H1 (cell line): ENCODE measurements at regions not wholly inside any gene's neighbourhood (a gene's known extent, or its start where the extent isn't known, plus 50 kb on each side); places are given as distances from the start of the nearest gene placed in this dataset.

Experiments
- CTCF ChIA-PET: fragments of 300-600 bp; sonication (Branson Sonifier 250); formaldehyde crosslinking; loops from one replicate; lab custom pipeline; 2021; ENCODE audit not compliant: partially characterized antibody; lab: Charles Lee
- POLR2A ChIA-PET: fragments of 300-600 bp; sonication (Branson Sonifier 250); formaldehyde crosslinking; loops from one replicate; lab custom pipeline; 2021; ENCODE audit warnings: inconsistent platforms; ENCODE audit not compliant: partially characterized antibody; lab: Charles Lee
- DNase-seq, 2 experiments: peaks; one replicate each; pipeline versions ENCODE4 v3.0.0 to v3.0.0-alpha.2; 2010 to 2022; ENCODE audit warnings: low spot score in 2 of 2, low read depth in 1 of 2, mixed read lengths in 1 of 2
- FAIRE-seq: peaks from 2 replicates; lab custom pipeline; 2011; peaks lifted over from hg19 to GRCh38; lab: Jason Lieb, UNC
- H2AFZ ChIP-seq: 2 replicates; pipeline ENCODE4 v1.8.1; 2012; ENCODE audit warnings: low read length, inconsistent platforms
- H2AK5ac ChIP-seq: 2 replicates; pipeline ENCODE4 v1.6.1; 2013; ENCODE audit warnings: low read depth, low read length
- H2BK120ac ChIP-seq: replicated peaks from 2 replicates; pipeline ENCODE3; 2013; ENCODE audit warnings: low read depth, low read length, inconsistent platforms
- H2BK12ac ChIP-seq: 2 replicates; pipeline ENCODE4 v1.6.1; 2013; ENCODE audit warnings: low read depth, low read length
- H2BK15ac ChIP-seq: 2 replicates; pipeline ENCODE4 v1.6.1; 2013; ENCODE audit warnings: low read length
- H2BK20ac ChIP-seq: 2 replicates; pipeline ENCODE4 v1.6.1; 2013; ENCODE audit warnings: low read length
- H2BK5ac ChIP-seq: 2 replicates; pipeline ENCODE4 v1.6.1; 2013; ENCODE audit warnings: low read depth, low read length
- H3K14ac ChIP-seq: 2 replicates; pipeline ENCODE4 v1.6.1; 2013; ENCODE audit warnings: inconsistent platforms; ENCODE audit not compliant: insufficient read length
- H3K18ac ChIP-seq: 2 replicates; pipeline ENCODE4 v1.6.1; 2013; ENCODE audit warnings: low read length; ENCODE audit errors: extremely low read depth
- H3K23ac ChIP-seq: 2 replicates; pipeline ENCODE4 v1.6.1; 2013; ENCODE audit warnings: inconsistent platforms; ENCODE audit not compliant: insufficient read length
- H3K23me2 ChIP-seq: 2 replicates; pipeline ENCODE4 v1.6.1; 2013; ENCODE audit warnings: low read depth, low read length
- H3K27ac ChIP-seq: 2 replicates; pipeline ENCODE4 v1.6.1; 2011; ENCODE audit warnings: low read depth, low read length, inconsistent platforms
- H3K27me3 ChIP-seq, 4 experiments: replicated peaks in 1 of 4; 1 replicate in 1 of 4; 2 replicates in 3 of 4; pipeline versions ENCODE4 v1.6.1 to v1.8.1; 2011 to 2013; ENCODE audit warnings: low read length in 3 of 4, mild to moderate bottlenecking in 3 of 4, inconsistent platforms in 2 of 4, mixed read lengths in 2 of 4, moderate library complexity in 1 of 4; ENCODE audit not compliant: control insufficient read depth in 3 of 4, insufficient read depth in 3 of 4; ENCODE audit errors: extremely low read depth in 1 of 4
- H3K36me3 ChIP-seq, 4 experiments: 2 replicates each; pipeline versions ENCODE4 v1.6.1 to v1.8.1; 2011 to 2013; ENCODE audit warnings: mild to moderate bottlenecking in 4 of 4, low read length in 3 of 4, moderate library complexity in 2 of 4, control low read depth in 1 of 4, inconsistent platforms in 1 of 4; ENCODE audit not compliant: insufficient read depth in 4 of 4, control insufficient read depth in 2 of 4
- H3K4ac ChIP-seq: replicated peaks from 2 replicates; pipeline ENCODE3; 2013; ENCODE audit warnings: low read length, low read depth, mixed read lengths, inconsistent platforms; ENCODE audit not compliant: insufficient read length
- H3K4me1 ChIP-seq, 4 experiments: replicated peaks in 1 of 4; 1 replicate in 1 of 4; 2 replicates in 3 of 4; pipeline versions ENCODE4 v1.6.1 to v1.8.1; 2011 to 2013; ENCODE audit warnings: low read length in 3 of 4, inconsistent platforms in 2 of 4, mixed read lengths in 1 of 4; ENCODE audit not compliant: insufficient read depth in 4 of 4, control insufficient read depth in 3 of 4
- H3K4me2 ChIP-seq, 2 experiments: 2 replicates each; pipeline versions ENCODE4 v1.6.1 to v1.8.1; 2011 to 2013; ENCODE audit warnings: low read depth in 2 of 2, low read length in 2 of 2, control low read depth in 1 of 2, inconsistent platforms in 1 of 2, mild to moderate bottlenecking in 1 of 2; ENCODE audit not compliant: insufficient read depth in 1 of 2
- H3K4me3 ChIP-seq, 4 experiments: fragments of 200-600, 300-600 bp in 1 of 4; sonication (generic), shearing (Covaris generic), sonication (Bioruptor Twin) in 1 of 4; 2 replicates each; pipeline versions ENCODE4 v1.5.1 to v1.8.1; 2011 to 2016; ENCODE audit warnings: low read length in 4 of 4, low read depth in 3 of 4, control low read depth in 2 of 4, inconsistent platforms in 2 of 4, mild to moderate bottlenecking in 2 of 4, mixed read lengths in 1 of 4, moderate library complexity in 1 of 4; ENCODE audit not compliant: insufficient read depth in 2 of 4; ENCODE audit errors: extremely low read depth in 1 of 4
- H3K56ac ChIP-seq: replicated peaks from 2 replicates; pipeline ENCODE3; 2013; ENCODE audit warnings: low read depth, mild to moderate bottlenecking, mixed read lengths, low read length, inconsistent platforms; ENCODE audit not compliant: insufficient read length
- H3K79me1 ChIP-seq: 2 replicates; pipeline ENCODE4 v1.6.1; 2013; ENCODE audit warnings: low read depth, low read length, control low read depth
- H3K79me2 ChIP-seq, 2 experiments: 2 replicates each; pipeline versions ENCODE4 v1.6.1 to v1.8.1; 2012 to 2013; ENCODE audit warnings: low read length in 2 of 2, mild to moderate bottlenecking in 2 of 2, inconsistent platforms in 1 of 2; ENCODE audit not compliant: insufficient read depth in 2 of 2, control insufficient read depth in 1 of 2
- H3K9ac ChIP-seq, 4 experiments: replicated peaks in 1 of 4; 1 replicate in 1 of 4; 2 replicates in 3 of 4; pipeline versions ENCODE4 v1.6.1 to v1.8.1; 2011 to 2013; ENCODE audit warnings: low read depth in 3 of 4, low read length in 3 of 4, control low read depth in 2 of 4, mild to moderate bottlenecking in 2 of 4, moderate library complexity in 2 of 4, inconsistent platforms in 1 of 4; ENCODE audit errors: extremely low read depth in 1 of 4
- H3K9me3 ChIP-seq, 2 experiments: 2 replicates each; pipeline versions ENCODE4 v1.6.1 to v1.8.1; 2012 to 2013; ENCODE audit warnings: mild to moderate bottlenecking in 2 of 2, moderate library complexity in 2 of 2, control low read depth in 1 of 2, inconsistent platforms in 1 of 2, low read depth in 1 of 2, low read length in 1 of 2, mixed read lengths in 1 of 2; ENCODE audit not compliant: insufficient read depth in 2 of 2
- H4K20me1 ChIP-seq, 2 experiments: replicated peaks in 1 of 2; 2 replicates each; pipeline versions ENCODE3 to v1.8.1; 2011 to 2013; ENCODE audit warnings: inconsistent platforms in 2 of 2, low read length in 2 of 2, mild to moderate bottlenecking in 1 of 2; ENCODE audit not compliant: insufficient read depth in 2 of 2, control insufficient read depth in 1 of 2
- H4K5ac ChIP-seq: 2 replicates; pipeline ENCODE4 v1.6.1; 2013; ENCODE audit warnings: low read length, low read depth, mixed read lengths, inconsistent platforms; ENCODE audit not compliant: insufficient read length
- H4K8ac ChIP-seq: 2 replicates; pipeline ENCODE4 v1.8.0; 2013; ENCODE audit warnings: mild to moderate bottlenecking, moderate library complexity, low read length, inconsistent platforms; ENCODE audit not compliant: insufficient read depth; ENCODE audit errors: extremely low read depth
- H4K91ac ChIP-seq: replicated peaks from 2 replicates; pipeline ENCODE3; 2013; ENCODE audit warnings: low read length, mixed read lengths, inconsistent platforms; ENCODE audit not compliant: insufficient read length
- BACH1 ChIP-seq: IDR thresholded peaks from 2 replicates; pipeline ENCODE4 v1.6.1; 2012; ENCODE audit warnings: low read length, improper control_type of control experiment
- BRCA1 ChIP-seq: IDR thresholded peaks from 2 replicates; pipeline ENCODE4 v1.6.1; 2012; ENCODE audit warnings: low read depth, low read length, improper control_type of control experiment
- CBX5 ChIP-seq: fragments of 300-800, 300-1000 bp; sonication (generic); IDR thresholded peaks from 2 replicates; pipeline ENCODE4 v1.7.1; 2016; ENCODE audit warnings: antibody characterized with exemption, low read length, low read depth
- CHD1 ChIP-seq: IDR thresholded peaks from 2 replicates; pipeline ENCODE4 v1.6.1; 2012; ENCODE audit warnings: low read depth, low read length, improper control_type of control experiment
- CHD2 ChIP-seq: IDR thresholded peaks from 2 replicates; pipeline ENCODE4 v1.6.1; 2012; ENCODE audit warnings: low read length, improper control_type of control experiment
- EZH2 ChIP-seq: fragments of 200-600 bp; sonication (generic); IDR thresholded peaks from 2 replicates; pipeline ENCODE4 v1.7.1; 2012; ENCODE audit warnings: low read depth, mild to moderate bottlenecking, moderate library complexity, low read length, inconsistent platforms; ENCODE audit not compliant: severe bottlenecking
- HDAC2 ChIP-seq, 2 experiments: fragments of 300-600 bp in 1 of 2; sonication (generic) in 1 of 2; IDR thresholded peaks; 2 replicates each; pipeline ENCODE4 v1.6.1; 2011 to 2012; ENCODE audit warnings: low read depth in 2 of 2, low read length in 2 of 2, mild to moderate bottlenecking in 2 of 2, moderate library complexity in 2 of 2, borderline replicate concordance in 1 of 2, inconsistent platforms in 1 of 2
- HDAC6 ChIP-seq: IDR thresholded peaks from one replicate; pipeline ENCODE4 v1.7.1; 2012; ENCODE audit warnings: low read depth, mild to moderate bottlenecking, inconsistent platforms, low read length, moderate library complexity
- NANOG ChIP-seq: IDR thresholded peaks from 2 replicates; pipeline ENCODE4 v1.6.1; 2011; ENCODE audit warnings: low read length, low read depth, mild to moderate bottlenecking, inconsistent platforms; ENCODE audit not compliant: insufficient read depth, poor library complexity, severe bottlenecking
- PHF8 ChIP-seq: fragments of 200-600 bp; sonication (generic); conservative IDR thresholded peaks from 2 replicates; pipeline ENCODE4 v1.7.1; 2012; ENCODE audit warnings: low read depth, mild to moderate bottlenecking, inconsistent platforms, low read length, moderate library complexity
- RNF2 ChIP-seq: fragments of 200-900, 300-1000 bp; sonication (generic); IDR thresholded peaks from 2 replicates; pipeline ENCODE4 v1.7.1; 2016; ENCODE audit warnings: borderline replicate concordance, low read depth, mild to moderate bottlenecking, antibody characterized with exemption, low read length; ENCODE audit not compliant: poor library complexity, severe bottlenecking; ENCODE audit errors: missing control alignments
- SIRT6 ChIP-seq: IDR thresholded peaks from one replicate; pipeline ENCODE4 v1.7.1; 2012; ENCODE audit warnings: low read length, inconsistent platforms
- SP1 ChIP-seq: IDR thresholded peaks from 2 replicates; pipeline ENCODE4 v1.6.1; 2011; ENCODE audit warnings: low read depth, low read length
- SRF ChIP-seq: IDR thresholded peaks from 2 replicates; pipeline ENCODE4 v1.6.1; 2011; ENCODE audit warnings: mild to moderate bottlenecking, low read depth, low read length, moderate library complexity
- YY1 ChIP-seq: IDR thresholded peaks from 2 replicates; pipeline ENCODE4 v1.6.1; 2011; ENCODE audit warnings: low read depth, mild to moderate bottlenecking, low read length
- ZNF274 ChIP-seq: IDR thresholded peaks from 2 replicates; pipeline ENCODE4 v1.7.0; 2012; ENCODE audit warnings: low read length, borderline replicate concordance; ENCODE audit errors: extremely low read depth
- WGBS, 2 experiments: shearing (Covaris generic) in 1 of 2; methylation state at CpG; one replicate each; pipeline versions ENCODE4 v1.1.6 to v1.1.7; 2013 to 2015; ENCODE audit warnings: low lambda C conversion rate in 2 of 2, mixed read lengths in 2 of 2, inconsistent platforms in 1 of 2, low coverage in 1 of 2, missing lambda C conversion rate in 1 of 2; ENCODE audit not compliant: insufficient replicate concordance in 2 of 2, insufficient coverage in 1 of 2, insufficient read length in 1 of 2; ENCODE audit errors: extremely low coverage in 1 of 2, missing lambda C conversion rate in 1 of 2; 5-methylcytosine and 5-hydroxymethylcytosine counted together

- Histone ChIP-seq H3K4me2 (no peak overlapping the region), H3K9me3 (no peaks in the 10 kb centered on the region), H2AK5ac (no peak overlapping the region), H2BK12ac (no peak overlapping the region), H4K91ac (no peak overlapping the region), H3K4me1 (no peaks in the 10 kb centered on the region), H3K23ac (no peak overlapping the region), H3K4ac (no peak overlapping the region), H3K79me2 (no peaks in the 10 kb centered on the region), H4K20me1 (no peaks in the 10 kb centered on the region), H2BK5ac (no peak overlapping the region), H3K23me2 (no peaks in the 10 kb centered on the region; the same call in 1 of the 2 replicates), H2BK15ac (no peak overlapping the region), H3K9ac (no peak overlapping the region), H3K4me3 (no peak overlapping the region), H3K79me1 (no peaks in the 10 kb centered on the region), H3K36me3 (no peaks in the 10 kb centered on the region), H2BK20ac (no peak overlapping the region), H3K56ac (no peak overlapping the region), H4K8ac (no peak overlapping the region), H3K27ac (no peak overlapping the region), H3K14ac (no peak overlapping the region), H3K27me3 (no peaks in the 10 kb centered on the region), H3K18ac (no peak overlapping the region), H2AFZ (no peak overlapping the region), H2BK120ac (no peak overlapping the region), H4K5ac (no peak overlapping the region)
- POLR2A ChIA-PET = no interaction called here
- 91% methylated on average over 2 of the region's 2 CpGs; no CpG with 5 or more reads in 1 of the 2 experiments for WGBS, 2 experiments
- no peak for FAIRE-seq
- CTCF ChIA-PET = no interaction called here
- DNase-seq = no peak
- TF ChIP-seq SIRT6 (no peak), SRF (no peak), CBX5 (no peak), CHD2 (no peak), NANOG (no peak), HDAC2 (IDR thresholded peaks at IDR 0.05; ENCODE audit: borderline replicate concordance in 1 of 2, low read depth in 2 of 2, low read length in 2 of 2) (no peak), HDAC6 (no peak), RNF2 (no peak), EZH2 (no peak), ZNF274 (no peak), BRCA1 (no peak), SP1 (no peak), BACH1 (no peak), CHD1 (no peak), YY1 (no peak), PHF8 (no peak)
Measured at GRCh38 chr10:65128277-65128676, 1607.1 kb downstream of the REEP3 start.
